NB4 (cell line): ENCODE measurements at regions not wholly inside any gene's neighbourhood (a gene's known extent, or its start where the extent isn't known, plus 50 kb on each side); places are given as distances from the start of the nearest gene placed in this dataset.

Experiments
- POLR2A ChIP-seq: IDR thresholded peaks from 2 replicates; pipeline ENCODE4 v1.6.1; 2011; ENCODE audit warnings: mild to moderate bottlenecking; ENCODE audit not compliant: insufficient read length; ENCODE audit errors: extremely low read depth
- TF ChIP-seq, protein P1 (sequence below): IDR thresholded peaks from one replicate; pipeline ENCODE4 v1.5.1; 2012; ENCODE audit warnings: low read depth, low read length

GRCh38 chr4:86472377-86473019, 112.6 kb upstream of the MAPK10 start:
- TF ChIP-seq, protein P1, sequence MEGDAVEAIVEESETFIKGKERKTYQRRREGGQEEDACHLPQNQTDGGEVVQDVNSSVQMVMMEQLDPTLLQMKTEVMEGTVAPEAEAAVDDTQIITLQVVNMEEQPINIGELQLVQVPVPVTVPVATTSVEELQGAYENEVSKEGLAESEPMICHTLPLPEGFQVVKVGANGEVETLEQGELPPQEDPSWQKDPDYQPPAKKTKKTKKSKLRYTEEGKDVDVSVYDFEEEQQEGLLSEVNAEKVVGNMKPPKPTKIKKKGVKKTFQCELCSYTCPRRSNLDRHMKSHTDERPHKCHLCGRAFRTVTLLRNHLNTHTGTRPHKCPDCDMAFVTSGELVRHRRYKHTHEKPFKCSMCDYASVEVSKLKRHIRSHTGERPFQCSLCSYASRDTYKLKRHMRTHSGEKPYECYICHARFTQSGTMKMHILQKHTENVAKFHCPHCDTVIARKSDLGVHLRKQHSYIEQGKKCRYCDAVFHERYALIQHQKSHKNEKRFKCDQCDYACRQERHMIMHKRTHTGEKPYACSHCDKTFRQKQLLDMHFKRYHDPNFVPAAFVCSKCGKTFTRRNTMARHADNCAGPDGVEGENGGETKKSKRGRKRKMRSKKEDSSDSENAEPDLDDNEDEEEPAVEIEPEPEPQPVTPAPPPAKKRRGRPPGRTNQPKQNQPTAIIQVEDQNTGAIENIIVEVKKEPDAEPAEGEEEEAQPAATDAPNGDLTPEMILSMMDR, result no peak
- no peak for TF ChIP-seq POLR2A
